ENCODE measurements at regions not wholly inside any gene's neighbourhood (a gene's known extent, or its start where the extent isn't known, plus 50 kb on each side); places are given as distances from the start of the nearest gene placed in this dataset.

DNA sequence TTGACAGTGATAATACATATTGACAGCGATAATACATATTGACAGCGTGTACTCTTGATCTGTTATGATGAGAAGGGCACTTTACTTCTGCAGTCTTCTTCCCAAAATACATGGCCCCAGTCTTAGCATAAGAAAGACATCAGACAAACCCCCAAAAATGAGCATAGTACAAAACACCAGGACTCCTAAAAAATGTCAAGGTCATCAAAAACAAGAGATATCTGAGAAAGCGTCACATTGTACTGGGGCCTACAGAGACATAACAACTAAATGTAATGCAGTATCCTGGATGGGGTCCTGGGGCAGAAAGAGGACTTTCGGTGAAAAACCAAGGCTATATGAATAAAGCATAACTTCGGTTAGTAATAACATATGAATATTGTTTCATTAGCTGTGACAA lies 731.5 kb upstream of the SGCG start:
- intact Hi-C loops (cut with DNase I): no loop called here
- ATAC-seq (ENCODE audit: poor library complexity): no peak
- DNase-seq: no peak

DNA sequence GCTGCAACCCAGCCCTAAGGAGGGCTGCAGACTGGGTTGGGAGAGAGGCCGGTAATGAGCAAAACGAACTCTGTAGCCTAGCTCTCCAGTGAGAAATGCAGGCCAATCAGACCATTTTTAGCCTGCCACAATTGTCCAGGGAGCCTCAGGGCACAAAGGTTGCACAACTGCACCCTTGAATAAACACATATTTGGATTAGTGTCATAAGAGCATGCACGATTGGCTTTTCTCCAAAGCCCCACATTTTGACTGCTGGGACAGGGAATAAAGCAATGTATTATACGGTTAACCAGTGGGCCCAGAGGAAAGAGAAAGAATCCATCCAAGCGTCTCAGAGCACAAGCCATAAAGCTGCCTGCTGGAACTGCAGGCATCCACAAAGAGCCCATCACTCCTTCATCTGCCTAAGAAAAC lies 729.4 kb upstream of the SGCG start:
- ATAC-seq (ENCODE audit: poor library complexity) (peak; percentile 87), DNase-seq (peak; percentile 55)

DNA sequence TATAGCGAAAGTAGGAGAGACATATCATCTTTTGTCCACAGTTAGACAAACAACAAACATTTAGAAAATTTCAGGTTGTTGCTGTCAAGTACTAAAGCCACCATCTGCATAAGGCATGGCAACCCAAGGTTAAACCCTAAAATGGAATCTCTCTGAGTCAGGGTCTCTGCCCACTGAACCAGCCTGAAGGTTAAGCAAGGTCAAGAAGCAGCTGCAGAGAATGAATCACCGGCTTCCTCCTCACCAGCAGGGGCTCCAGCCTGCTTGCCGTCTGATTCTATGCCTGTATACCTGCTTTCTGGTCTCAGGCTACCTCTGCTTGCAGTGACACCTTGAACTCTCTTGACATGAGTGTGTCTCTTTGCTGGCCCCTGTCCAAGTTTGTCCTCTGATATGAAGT lies 726.2 kb upstream of the SGCG start:
- intact Hi-C loops (cut with DNase I): no loop called here
- no peak for DNase-seq
- ATAC-seq (ENCODE audit: poor library complexity): no peak

More for the DNA sequence above, 729.4 kb upstream of the SGCG start:
- intact Hi-C loops (cut with DNase I): no loop called here

DNA sequence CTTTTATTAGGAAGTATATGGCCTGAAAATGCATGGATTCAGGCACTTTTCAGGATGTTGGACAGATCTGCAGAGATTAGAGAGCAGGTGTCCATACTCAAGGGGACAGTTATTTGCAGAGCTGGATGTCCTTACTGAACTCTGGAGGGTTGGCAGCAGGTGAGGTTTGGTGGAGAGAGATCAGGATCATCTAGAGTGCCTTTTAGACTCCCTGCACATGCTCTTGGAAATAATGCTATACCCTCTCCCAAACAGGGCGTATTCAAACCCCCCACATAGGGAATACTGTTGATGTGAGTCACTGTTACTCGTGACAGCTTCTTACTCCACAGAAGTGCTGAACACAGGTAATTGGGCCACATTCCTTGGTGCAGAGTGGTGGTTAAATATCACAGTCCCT lies 725.7 kb upstream of the SGCG start:
- intact Hi-C loops (cut with DNase I): no loop called here
- ATAC-seq (ENCODE audit: poor library complexity): no peak
- no peak for DNase-seq

- intact Hi-C loops (cut with DNase I): no loop called here
- no peak for DNase-seq
- peak; percentile 92 for ATAC-seq (ENCODE audit: poor library complexity)
Measured at GRCh38 chr13:22461854-22462490, 718.8 kb upstream of the SGCG start.

GRCh38 chr13:22463089-22463488 lies 717.7 kb upstream of the SGCG start:
- intact Hi-C loops (cut with DNase I): no loop called here
- peak; percentile 30 for ATAC-seq (ENCODE audit: poor library complexity)
- DNase-seq: no peak

DNA sequence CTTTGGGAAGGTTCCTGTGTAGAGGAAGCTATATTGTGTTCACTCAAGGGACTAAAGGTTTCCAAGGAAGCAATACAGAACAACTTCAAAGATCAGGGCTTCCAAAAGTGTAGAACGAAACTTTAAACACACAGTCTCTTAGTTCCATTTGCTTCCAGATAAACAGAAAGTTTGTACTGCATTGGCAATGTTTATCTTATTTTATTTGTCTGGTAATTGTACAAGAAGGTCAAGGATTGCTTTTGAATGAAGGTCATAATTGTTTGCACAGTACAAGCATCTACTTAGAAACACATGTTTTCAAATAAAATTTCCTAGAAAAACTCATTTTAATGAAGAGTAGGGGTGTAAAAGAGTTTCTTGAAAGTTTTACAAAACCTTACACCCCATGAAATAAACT lies 712.7 kb upstream of the SGCG start:
- ATAC-seq (ENCODE audit: poor library complexity): no peak
- DNase-seq: no peak
- intact Hi-C loops (cut with DNase I): no loop called here

GRCh38 chr13:22468824-22469223 lies 712.0 kb upstream of the SGCG start:
- intact Hi-C loops (cut with DNase I): no loop called here
- DNase-seq (no peak), ATAC-seq (ENCODE audit: poor library complexity) (no peak)

GRCh38 chr13:22469452-22469851 lies 711.3 kb upstream of the SGCG start:
- intact Hi-C loops (cut with DNase I): no loop called here
- no peak for DNase-seq
- ATAC-seq (ENCODE audit: poor library complexity): no peak

DNA sequence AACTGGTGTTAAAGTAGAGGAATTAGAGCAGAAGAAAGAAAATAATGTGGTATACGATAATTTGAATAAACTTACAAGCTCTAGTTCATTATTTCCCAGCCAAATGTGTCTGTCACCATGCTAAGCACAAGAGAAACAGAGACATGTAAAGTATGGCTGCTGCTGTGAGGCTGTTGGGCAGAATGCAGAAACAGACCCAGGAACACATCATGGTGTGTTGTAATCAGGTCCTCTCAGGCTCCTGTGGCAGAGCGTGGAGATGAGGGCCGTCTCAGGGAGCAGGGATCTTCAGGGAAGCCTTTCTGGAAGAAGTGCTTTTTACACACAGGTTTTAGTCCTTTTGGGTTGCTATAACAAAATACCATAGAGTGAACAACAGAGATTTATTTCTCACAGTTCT lies 710.7 kb upstream of the SGCG start:
- DNase-seq: no peak
- intact Hi-C loops (cut with DNase I): no loop called here
- ATAC-seq (ENCODE audit: poor library complexity): no peak

DNA sequence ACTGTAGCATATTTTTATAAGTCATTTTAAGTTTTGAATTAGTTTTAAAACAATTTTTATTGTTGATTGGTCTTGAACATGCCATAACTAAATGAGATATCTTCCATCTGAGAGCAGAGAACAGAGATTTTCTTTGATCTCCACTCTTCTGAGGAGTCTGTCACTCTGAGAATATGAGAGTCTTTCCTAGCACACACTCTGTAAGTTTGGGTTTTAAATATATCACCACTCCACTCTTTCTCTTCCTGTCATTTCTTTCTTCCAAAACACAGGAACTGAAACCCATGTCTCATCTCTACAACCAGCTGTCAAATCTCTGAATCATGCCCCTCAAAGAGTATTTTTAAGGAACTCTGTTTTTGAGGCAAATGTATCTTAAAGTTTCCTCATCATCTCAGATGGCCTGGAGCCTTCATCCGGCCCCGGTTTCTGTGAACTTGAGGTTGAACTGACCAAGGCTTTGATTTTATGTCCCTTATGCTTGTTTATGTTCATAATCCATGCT lies 698.2 kb upstream of the SGCG start:
- DNase-seq (no peak), ATAC-seq (ENCODE audit: poor library complexity) (no peak)
- intact Hi-C loops (cut with DNase I): no loop called here

GRCh38 chr13:22483276-22483675 lies 697.5 kb upstream of the SGCG start:
- DNase-seq (no peak), ATAC-seq (ENCODE audit: poor library complexity) (no peak)
- intact Hi-C loops (cut with DNase I): no loop called here

- intact Hi-C loops (cut with DNase I): no loop called here
- DNase-seq (no peak), ATAC-seq (ENCODE audit: poor library complexity) (no peak)
Measured at GRCh38 chr13:22486490-22486889, 694.3 kb upstream of the SGCG start.

GRCh38 chr13:22487932-22488331 lies 692.8 kb upstream of the SGCG start:
- DNase-seq: no peak
- intact Hi-C loops (cut with DNase I): no loop called here
- ATAC-seq (ENCODE audit: poor library complexity): no peak

- no peak for ATAC-seq (ENCODE audit: poor library complexity)
Measured at GRCh38 chr13:22489771-22490170, 691.0 kb upstream of the SGCG start.

DNA sequence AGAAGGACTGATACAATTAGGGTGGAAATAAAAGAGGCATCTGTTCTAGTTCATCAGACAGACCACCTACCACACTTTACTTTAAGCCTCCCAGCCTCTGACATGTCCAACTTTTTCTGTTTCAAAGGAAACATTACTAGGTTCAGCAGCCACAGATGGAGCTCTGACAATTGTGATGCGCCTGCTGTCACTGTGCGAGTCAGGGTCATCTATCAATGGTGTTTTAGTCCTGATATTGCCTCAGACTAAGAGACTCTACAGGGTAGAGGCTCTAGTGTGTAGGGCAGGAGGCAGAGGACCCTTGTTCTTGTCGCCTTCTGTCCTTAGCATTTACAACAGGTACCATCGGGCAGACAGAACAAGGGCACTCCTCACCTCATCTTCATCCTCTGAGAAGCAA lies 685.0 kb upstream of the SGCG start:
- intact Hi-C loops (cut with DNase I): no loop called here
- DNase-seq: no peak
- no peak for ATAC-seq (ENCODE audit: poor library complexity)

More at GRCh38 chr13:22489771-22490170, 691.0 kb upstream of the SGCG start:
- DNase-seq: no peak
- intact Hi-C loops (cut with DNase I): no loop called here

DNA sequence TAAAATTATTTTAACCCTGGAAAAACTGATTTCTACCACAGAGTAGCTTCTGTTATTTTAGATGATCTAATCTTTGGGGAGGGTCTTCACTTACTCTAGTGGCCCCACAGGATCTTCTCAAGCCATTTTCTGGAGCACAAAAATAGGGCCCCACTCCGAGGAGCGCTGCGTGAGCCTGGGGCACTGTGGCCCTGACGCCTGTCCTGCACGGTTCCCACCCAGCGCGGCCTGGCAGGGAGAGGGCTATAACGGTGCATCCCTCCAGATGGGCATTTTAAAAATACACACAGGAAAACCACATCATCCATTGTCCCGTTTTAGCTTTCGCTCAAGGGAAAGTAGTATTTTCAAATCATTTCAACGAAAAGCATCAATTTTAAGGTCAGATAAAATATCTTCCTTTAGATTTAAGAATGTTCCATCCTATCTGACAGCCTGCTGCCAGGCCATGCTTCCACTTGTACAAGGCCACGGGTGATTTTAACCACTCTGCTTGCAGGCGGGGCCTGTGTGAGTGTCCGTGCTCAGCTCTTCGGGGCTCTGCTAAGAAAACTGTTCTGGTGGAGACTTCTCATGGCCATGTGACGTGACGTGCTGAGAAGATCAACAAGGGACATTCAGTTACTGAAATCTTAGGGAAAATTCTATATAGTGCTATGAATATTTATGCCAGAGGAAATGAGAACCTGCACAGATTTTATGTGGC lies 683.8 kb upstream of the SGCG start:
- intact Hi-C loops (cut with DNase I): no loop called here
- no peak for DNase-seq
- ATAC-seq (ENCODE audit: poor library complexity): no peak

- ATAC-seq (ENCODE audit: poor library complexity) (no peak), DNase-seq (no peak)
- intact Hi-C loops (cut with DNase I): no loop called here
Measured at GRCh38 chr13:22497991-22498780, 682.6 kb upstream of the SGCG start.

- ATAC-seq (ENCODE audit: poor library complexity) (peak; percentile 56), DNase-seq (no peak)
- intact Hi-C loops (cut with DNase I): no loop called here
Measured at GRCh38 chr13:22499919-22500318, 680.9 kb upstream of the SGCG start.

- intact Hi-C loops (cut with DNase I): no loop called here
- ATAC-seq (ENCODE audit: poor library complexity) (no peak), DNase-seq (no peak)
Measured at GRCh38 chr13:22505489-22505888, 675.3 kb upstream of the SGCG start.
